ENCODE measurements at regions not wholly inside any gene's neighbourhood (a gene's known extent, or its start where the extent isn't known, plus 50 kb on each side); places are given as distances from the start of the nearest gene placed in this dataset.

DNA sequence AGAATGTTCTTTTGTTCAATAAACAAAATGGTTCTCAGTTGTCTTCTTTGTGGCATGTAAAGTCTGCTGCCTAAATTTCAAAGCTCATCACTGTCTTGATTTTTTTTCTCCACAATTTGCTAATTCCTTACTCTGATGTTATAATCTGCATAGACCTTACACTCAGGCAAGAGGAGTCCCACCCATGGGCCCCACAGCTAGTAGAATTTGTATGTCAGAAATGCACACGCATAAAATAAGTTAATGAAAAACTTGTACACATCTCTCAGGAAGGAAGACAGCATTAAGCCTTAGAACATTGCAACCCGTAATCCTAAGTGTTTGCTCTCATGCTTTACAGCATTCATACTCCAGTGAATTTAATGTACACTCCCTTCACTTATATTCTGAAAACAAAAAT lies 280.8 kb downstream of the ATXN7L3B start:
- no peak for DNase-seq

GRCh38 chr12:74820324-74820723 lies 282.7 kb downstream of the ATXN7L3B start:
- no peak for DNase-seq

DNA sequence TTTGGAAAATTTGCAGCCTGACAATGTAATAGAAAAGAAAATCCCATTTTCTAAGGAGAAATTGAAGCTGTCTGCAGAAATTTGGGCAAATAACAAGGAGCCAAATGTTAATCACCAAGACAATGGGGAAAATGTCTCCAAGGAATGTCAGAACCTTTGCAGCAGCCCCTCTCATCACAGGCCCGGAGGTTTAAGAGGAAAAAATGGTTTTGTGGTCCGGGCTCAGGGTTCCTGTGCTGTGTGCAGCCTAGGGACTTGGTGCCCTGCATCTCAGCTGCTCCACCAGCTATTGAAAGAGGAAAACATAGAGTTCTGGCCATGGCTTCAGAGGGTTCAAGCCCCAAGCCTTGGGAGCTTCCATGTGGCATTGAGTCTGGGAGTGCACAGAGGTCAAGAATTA lies 298.9 kb downstream of the ATXN7L3B start:
- DNase-seq: no peak

GRCh38 chr12:74846116-74846515 lies 308.5 kb downstream of the ATXN7L3B start:
- no peak for DNase-seq

DNA sequence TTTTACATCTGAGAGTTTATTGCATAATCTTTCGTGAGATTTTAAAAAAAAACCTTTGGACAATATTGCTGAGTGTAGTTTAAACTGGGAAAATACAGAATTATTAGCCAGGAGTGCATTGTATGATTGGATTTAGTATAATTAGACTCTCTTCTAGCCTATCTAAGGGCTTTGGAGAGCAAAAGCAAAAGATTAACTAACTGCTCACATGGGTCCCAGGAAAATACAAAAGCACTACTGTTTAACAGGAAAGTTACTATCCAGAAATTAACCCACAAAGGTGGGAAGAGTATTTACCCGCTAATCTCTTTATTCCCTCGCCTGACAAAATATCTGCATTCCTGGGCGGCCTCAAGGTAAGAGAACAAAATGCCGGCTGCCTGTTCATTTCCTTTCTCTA lies 309.5 kb downstream of the ATXN7L3B start:
- DNase-seq: no peak

DNA sequence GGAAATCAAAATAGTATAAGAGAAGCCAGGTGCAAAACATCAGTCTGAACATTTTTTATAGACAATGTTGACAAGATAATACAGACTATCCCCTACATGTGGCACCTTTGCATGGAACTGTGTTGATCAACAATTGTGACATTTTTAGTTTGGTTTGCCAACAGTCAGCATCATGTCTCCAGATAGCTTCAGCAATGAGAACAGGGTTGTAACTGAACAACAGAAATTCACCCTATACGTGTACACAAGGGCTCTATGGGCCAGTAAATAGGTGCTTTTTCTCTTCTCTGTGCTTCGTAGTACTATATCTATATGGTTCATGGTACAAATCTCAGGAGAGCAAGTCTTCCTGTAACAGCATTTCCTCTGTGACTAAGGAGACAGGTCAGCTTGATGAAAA lies 310.4 kb downstream of the ATXN7L3B start:
- DNase-seq: no peak

- DNase-seq: no peak
These were observed 312.2 kb downstream of the ATXN7L3B start for GRCh38 chr12:74849801-74850200.

DNA sequence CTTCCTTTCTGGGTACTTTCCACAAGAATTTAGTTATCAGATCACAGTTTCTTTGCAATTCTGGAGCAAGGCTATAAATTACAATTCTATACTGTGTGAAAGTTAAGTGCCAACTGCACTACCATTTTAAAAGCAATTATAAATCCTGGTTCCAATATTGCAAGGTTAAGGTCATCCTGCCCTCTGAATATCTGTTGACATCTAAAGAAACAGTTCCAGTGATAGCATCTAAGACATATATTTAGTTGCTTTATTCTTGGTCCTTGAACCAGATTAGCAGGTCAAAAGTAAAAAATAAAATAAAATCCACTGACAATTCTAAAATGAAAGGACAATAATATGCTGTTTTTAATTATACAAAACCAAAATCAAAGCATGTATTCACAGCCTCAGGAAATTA lies 334.2 kb downstream of the ATXN7L3B start:
- DNase-seq: no peak

DNA sequence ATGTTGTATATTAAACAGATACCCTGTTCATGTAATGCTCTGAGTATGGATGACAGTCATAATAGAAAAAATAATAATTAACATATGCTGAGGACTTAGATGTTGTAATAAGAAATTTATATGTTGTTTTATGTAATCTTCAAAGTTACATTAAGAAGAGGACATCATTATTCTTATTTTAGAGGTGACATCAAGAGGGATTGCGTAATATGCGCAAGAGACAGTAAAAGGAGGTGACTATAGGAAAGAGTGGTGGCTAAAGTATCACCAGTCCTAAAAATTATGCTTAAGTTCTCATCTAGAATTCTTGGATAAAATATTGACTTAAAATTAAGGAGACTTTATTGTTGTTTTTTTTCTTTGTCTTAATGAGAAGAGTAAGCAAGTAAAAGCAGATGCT lies 323.9 kb downstream of the KCNC2 start:
- DNase-seq: no peak

DNA sequence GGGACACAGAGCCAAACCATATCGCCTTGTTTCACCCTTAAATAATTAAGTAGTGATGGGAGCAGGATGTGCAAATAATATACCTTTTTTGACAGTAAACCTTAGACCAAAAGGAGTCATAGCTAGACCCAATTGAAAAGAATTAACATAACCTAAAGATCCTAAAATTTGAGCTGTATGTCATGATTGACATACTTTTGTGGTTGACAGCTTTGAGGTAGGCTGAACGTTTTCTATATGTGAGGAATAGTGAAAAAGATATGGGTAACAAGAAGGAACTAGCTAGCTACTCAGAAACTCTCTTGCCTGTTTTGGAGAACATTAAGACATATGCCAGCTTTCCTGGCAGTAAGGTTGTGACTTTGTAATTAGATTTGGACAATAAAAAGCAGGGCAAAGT lies 320.6 kb downstream of the KCNC2 start:
- DNase-seq: no peak

- DNase-seq: no peak
These were observed 319.9 kb downstream of the KCNC2 start for GRCh38 chr12:74889563-74890236.

- DNase-seq: no peak
These were observed 319.4 kb downstream of the KCNC2 start for GRCh38 chr12:74890237-74890599.

DNA sequence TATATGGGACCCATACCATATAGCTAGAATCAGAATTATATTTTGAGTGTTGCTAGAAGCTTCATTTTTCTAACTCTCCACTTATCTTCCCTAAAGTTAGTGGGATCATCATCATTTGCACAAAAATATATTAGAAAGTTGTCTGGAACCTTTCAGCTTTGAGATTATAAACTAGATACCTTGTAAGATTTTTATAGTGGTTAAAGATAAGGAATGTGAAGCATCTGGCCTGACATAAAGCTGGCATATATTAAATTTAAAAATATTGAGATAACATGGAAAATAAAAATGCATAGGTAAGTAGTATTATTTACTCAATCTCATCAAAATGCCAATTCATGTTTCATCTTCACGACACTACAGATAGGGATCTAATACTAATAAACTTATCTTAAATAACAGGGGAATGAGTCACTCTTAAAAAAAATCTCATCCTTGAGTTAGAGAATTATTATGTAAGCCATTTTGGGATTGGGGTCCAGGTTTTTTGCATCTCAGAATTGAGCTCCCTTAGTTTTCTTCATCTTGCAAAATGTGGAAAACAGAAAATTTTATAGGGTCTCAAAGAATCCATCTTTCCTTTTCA lies 318.5 kb downstream of the KCNC2 start:
- DNase-seq: no peak

DNA sequence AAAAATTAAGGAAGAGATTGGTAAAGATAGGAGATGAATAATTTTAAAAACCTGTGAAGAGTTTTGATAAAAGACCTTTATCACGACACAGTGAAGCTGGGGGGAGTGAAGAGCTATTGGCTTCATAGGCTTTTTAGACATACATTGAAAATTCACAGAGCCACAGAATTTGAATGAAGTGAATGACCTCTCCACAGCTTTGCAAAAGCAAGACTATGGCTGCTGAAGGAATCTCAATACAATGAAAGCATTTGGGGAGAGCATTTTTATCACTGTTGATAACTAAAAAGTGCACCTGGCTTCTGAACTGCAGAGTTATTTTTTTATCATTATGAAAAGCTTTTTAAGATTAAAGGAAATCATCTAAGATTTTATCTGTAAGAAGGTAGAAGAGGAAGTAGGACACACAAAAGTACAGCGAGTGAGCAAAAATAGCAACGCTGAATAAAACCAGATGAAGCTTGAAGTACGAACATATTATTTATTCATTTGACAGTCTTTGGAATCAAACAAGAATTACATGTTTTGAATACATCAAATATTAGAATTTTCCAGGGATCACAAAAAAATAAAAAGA lies 317.5 kb downstream of the KCNC2 start:
- DNase-seq: no peak

- no peak for DNase-seq
These were observed 313.5 kb downstream of the KCNC2 start for GRCh38 chr12:74896186-74896585.

- DNase-seq: no peak
These were observed 312.0 kb downstream of the KCNC2 start for GRCh38 chr12:74897425-74898211.

- no peak for DNase-seq
These were observed 310.4 kb downstream of the KCNC2 start for GRCh38 chr12:74899031-74899829.

DNA sequence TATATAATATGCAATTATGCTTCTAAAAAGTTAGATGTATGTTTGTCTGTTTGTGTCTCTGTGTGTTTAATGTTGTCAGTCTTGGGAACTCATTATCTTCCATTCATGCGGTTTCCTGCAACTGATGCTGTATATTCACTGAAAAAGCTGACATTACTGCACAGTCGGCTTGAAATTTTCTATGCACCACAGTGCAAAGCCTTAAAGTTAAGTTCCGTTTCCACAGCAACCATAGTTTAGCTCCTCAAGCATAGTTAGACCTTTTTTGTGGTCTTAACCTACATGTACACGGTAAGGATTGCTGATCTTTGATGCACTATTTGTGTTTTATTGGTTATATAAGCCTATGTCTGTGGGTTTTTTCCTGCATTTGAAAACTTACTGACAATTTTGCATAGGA lies 309.4 kb downstream of the KCNC2 start:
- DNase-seq: no peak

- DNase-seq: no peak
These were observed 306.1 kb downstream of the KCNC2 start for GRCh38 chr12:74903522-74903921.

- no peak for DNase-seq
These were observed 303.4 kb downstream of the KCNC2 start for GRCh38 chr12:74906224-74906623.

- DNase-seq: no peak
These were observed 298.8 kb downstream of the KCNC2 start for GRCh38 chr12:74910831-74911230.

GRCh38 chr12:74914378-74914777 lies 295.3 kb downstream of the KCNC2 start:
- DNase-seq: no peak

DNA sequence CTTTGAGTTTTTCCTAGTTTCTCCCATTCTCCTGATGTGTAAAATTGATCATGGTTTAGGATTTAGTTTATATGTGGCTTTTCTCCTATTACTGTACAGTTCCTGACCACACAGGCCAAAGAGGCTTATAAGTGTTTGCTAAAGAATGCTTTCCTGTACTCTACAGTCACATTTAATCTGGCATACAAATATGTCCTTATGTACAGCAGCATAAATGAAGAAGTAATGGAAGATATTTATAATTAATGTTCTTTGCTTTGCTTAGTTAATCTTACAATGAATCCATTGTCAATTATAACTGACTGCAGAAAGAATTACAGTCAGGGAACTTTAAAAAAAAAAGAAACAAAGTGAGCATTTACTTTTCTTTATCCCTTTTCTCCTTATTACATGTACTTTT lies 293.9 kb downstream of the KCNC2 start:
- no peak for DNase-seq
